Fibroblast of lung (primary cell): ENCODE measurements at regions not wholly inside any gene's neighbourhood (a gene's known extent, or its start where the extent isn't known, plus 50 kb on each side); places are given as distances from the start of the nearest gene placed in this dataset.

Experiments used
- EZH2 ChIP-seq: IDR thresholded peaks from 2 replicates; pipeline ENCODE4 v1.5.1; 2012; ENCODE audit warnings: low read length, control low read depth, mild to moderate bottlenecking; ENCODE audit errors: missing control alignments
- TF ChIP-seq, protein P1 (sequence below), 2 donors: IDR thresholded peaks in 1 of 2; conservative IDR thresholded peaks in 1 of 2; 1 replicate in 1 of 2; 2 replicates in 1 of 2; pipeline ENCODE4 v1.5.1; 2011 to 2012; ENCODE audit warnings: low read length in 2 of 2, control low read depth in 1 of 2, inconsistent platforms in 1 of 2, low read depth in 1 of 2, mild to moderate bottlenecking in 1 of 2

DNA sequence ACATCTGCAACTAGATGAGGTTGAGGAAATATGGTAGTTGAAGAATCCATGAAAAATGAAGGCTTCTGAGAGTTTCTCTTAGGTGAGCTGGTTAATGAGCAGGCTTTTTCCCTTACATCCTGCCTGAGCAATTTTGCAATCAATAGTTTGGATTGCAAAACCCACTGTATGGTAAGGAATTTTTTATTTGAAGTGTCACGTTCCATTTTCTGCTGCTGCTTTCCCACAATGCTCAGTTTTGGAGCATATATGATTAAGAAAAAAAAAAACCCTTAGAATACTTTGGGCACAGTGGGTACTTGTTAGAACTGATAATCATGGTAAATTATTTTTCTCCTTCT lies 144.2 kb downstream of the PCSK1 start:
- TF ChIP-seq, protein P1, sequence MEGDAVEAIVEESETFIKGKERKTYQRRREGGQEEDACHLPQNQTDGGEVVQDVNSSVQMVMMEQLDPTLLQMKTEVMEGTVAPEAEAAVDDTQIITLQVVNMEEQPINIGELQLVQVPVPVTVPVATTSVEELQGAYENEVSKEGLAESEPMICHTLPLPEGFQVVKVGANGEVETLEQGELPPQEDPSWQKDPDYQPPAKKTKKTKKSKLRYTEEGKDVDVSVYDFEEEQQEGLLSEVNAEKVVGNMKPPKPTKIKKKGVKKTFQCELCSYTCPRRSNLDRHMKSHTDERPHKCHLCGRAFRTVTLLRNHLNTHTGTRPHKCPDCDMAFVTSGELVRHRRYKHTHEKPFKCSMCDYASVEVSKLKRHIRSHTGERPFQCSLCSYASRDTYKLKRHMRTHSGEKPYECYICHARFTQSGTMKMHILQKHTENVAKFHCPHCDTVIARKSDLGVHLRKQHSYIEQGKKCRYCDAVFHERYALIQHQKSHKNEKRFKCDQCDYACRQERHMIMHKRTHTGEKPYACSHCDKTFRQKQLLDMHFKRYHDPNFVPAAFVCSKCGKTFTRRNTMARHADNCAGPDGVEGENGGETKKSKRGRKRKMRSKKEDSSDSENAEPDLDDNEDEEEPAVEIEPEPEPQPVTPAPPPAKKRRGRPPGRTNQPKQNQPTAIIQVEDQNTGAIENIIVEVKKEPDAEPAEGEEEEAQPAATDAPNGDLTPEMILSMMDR (conservative IDR thresholded peaks at IDR 0.05 in 1 of 2, IDR thresholded peaks at IDR 0.05 in 1 of 2; ENCODE audit: low read depth in 1 of 2, low read length in 2 of 2) = no peak
- TF ChIP-seq EZH2 = no peak
